ENCODE measurements at regions not wholly inside any gene's neighbourhood (a gene's known extent, or its start where the extent isn't known, plus 50 kb on each side); places are given as distances from the start of the nearest gene placed in this dataset.

DNA sequence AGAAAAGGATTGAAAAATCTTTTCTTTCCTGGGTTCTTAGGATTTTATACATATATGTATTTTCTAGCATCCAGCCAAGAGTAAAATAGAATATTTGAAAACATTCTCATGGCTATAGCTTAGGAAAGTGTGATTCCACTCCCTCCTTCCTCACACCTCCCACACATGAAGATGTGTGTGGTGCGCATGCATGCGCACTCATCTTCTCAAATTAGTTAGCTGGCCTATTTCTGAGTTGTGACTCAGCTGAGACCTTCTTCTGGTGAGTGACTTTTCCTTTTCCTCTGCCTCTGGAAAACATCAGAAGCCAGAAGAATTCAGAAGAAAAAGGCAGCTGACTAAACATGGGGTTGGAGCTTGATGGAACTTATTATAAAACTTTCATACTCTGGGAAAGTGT is 149.8 kb downstream of the OR4C45 start:
- TF ChIP-seq EZH2phosphoT487 (IDR thresholded peaks at IDR 0.05; ENCODE audit: insufficient read depth, low read depth) (no peak), EZH2 (IDR thresholded peaks at IDR 0.05; ENCODE audit: insufficient read depth, poor library complexity, severe bottlenecking) (no peak)

Measured in GM23248 (cell line).